Activated naive CD4-positive, alpha-beta T cell treated with anti-CD3 and anti-CD28 coated beads, Interleukin-2, amount 10 ng/mL, durations not matched to agents 7 days and 5 days (primary cell): ENCODE measurements at regions not wholly inside any gene's neighbourhood (a gene's known extent, or its start where the extent isn't known, plus 50 kb on each side); places are given as distances from the start of the nearest gene placed in this dataset.

Experiments
- CTCF ChIA-PET: fragments of 350-600 bp; sonication (Branson Sonifier 250); formaldehyde crosslinking; loops from one replicate; lab custom pipeline; 2021; ENCODE audit warnings: antibody characterized with exemption; lab: Charles Lee
- DNase-seq: peaks from one replicate; pipeline ENCODE4 v3.0.0-alpha.2; 2020
- H3K27ac Mint-ChIP-seq: one replicate; pipeline ENCODE4 v1.8.0; 2021; ENCODE audit warnings: mild to moderate bottlenecking, moderate library complexity, mixed read lengths
- H3K27me3 Mint-ChIP-seq: one replicate; pipeline ENCODE4 v1.8.0; 2021; ENCODE audit warnings: mild to moderate bottlenecking, mixed read lengths
- H3K36me3 Mint-ChIP-seq: one replicate; pipeline ENCODE4 v1.8.0; 2021; ENCODE audit warnings: mixed read lengths
- H3K4me1 Mint-ChIP-seq: one replicate; pipeline ENCODE4 v1.8.0; 2021; ENCODE audit warnings: mixed read lengths
- H3K4me3 Mint-ChIP-seq: one replicate; pipeline ENCODE4 v1.8.0; 2021; ENCODE audit warnings: mild to moderate bottlenecking, moderate library complexity, mixed read lengths
- H3K9me3 Mint-ChIP-seq: one replicate; pipeline ENCODE4 v1.8.0; 2021; ENCODE audit warnings: mixed read lengths

DNA sequence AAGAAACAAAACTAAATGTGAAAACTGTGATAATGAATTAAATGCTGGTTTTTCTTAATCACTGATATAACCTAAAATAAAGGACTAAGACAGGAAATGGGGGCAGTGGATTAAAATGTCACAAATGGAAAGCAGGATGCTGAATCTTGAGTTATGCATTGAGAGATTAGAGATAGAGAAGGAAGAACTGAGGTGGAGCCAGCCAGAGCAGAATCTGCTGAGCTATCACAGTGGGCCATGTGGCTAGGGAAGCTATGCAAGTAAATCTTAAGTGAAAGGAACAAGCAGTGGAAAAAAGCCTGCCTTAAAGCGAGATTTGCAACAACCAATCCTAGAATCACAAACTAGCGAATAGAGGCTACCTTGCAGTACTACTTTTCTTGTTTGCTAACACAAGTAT, 188.5 kb upstream of the RASA1 start:
- Mint-ChIP-seq H3K27ac (no peak overlapping the region), H3K4me1 (peaks cover 68% of the 10 kb centered on the region), H3K9me3 (peaks cover 15% of the 10 kb centered on the region), H3K4me3 (no peak overlapping the region), H3K36me3 (peaks cover 17% of the 10 kb centered on the region), H3K27me3 (no peaks in the 10 kb centered on the region)
- DNase-seq, result no peak
- CTCF ChIA-PET, result no interaction called here

GRCh38 chr5:87081016-87081415, 186.7 kb upstream of the RASA1 start:
- no peak for DNase-seq
- Mint-ChIP-seq H3K4me1 (peaks cover 50% of the 10 kb centered on the region), H3K36me3 (peaks cover 20% of the 10 kb centered on the region), H3K4me3 (peak overlapping the region; percentile 47), H3K27ac (peak overlapping the region; percentile 86), H3K9me3 (peaks cover 17% of the 10 kb centered on the region), H3K27me3 (no peaks in the 10 kb centered on the region)
- CTCF ChIA-PET, result no interaction called here

DNA sequence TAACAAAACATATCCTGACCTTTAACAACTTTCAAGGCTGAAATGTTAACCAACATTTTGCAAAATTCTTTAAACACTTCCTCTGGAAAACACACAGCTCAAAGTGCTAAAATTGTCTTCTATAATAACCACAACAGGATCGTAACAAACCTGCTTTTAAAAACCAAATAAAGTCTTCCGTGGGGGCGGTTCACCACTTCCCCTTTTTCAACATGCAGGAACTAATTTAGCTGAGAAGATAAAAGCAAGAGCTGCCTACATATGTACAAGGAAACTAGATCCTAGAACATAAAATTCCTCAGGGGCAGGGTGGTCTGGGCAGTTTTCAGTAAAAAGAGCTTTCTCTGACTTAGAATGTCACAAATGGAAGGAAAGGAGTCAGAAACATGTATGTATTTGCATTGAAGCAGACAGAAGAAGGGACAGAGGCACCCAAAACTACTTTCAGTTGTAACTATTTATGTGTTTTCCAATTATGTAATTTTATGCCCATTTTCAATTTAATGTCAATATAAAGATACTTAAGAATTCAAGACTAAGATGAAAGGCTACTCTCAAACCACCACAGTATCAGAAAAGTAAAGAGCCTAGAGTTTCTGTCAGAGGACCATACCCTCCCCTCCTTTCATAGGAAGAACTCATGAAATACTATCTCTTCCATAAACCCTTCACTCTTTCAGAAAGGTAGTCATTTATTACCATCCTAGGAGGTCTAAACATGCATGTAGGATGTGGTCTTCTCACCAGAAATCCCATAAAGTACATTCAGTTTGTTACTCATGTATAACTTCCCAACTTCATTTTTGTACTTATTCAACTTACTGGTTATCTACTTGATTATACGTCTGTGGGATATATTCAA, 185.9 kb upstream of the RASA1 start:
- CTCF ChIA-PET, result no interaction called here
- peak; percentile 63 for DNase-seq
- Mint-ChIP-seq H3K4me1 (peaks cover 46% of the 10 kb centered on the region), H3K4me3 (peak overlapping the region; percentile 47), H3K36me3 (peaks cover 22% of the 10 kb centered on the region), H3K27me3 (no peaks in the 10 kb centered on the region), H3K9me3 (peaks cover 17% of the 10 kb centered on the region), H3K27ac (peak overlapping the region; percentile 86)

DNA sequence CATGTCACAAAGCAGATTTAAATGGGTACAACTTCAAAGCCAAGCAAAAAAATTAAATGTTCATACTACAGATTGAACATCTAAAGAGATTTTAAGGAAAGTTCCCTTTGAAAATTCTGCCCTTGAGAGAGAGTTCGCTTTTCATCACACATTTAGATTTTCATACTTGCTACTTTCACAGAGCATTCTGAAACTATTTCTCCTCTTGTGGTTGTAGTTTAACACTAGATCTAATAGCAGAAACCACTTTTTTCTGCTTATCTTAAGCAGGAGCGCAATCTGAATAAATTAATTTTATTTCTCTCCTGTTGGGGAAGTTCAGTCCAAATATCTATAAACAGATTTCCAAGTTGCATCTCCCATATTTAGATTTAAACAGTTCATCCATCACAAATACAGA, 173.3 kb upstream of the RASA1 start:
- Mint-ChIP-seq H3K9me3 (peaks cover 3% of the 10 kb centered on the region), H3K27me3 (peaks cover 13% of the 10 kb centered on the region), H3K27ac (no peak overlapping the region), H3K4me1 (peaks cover 7% of the 10 kb centered on the region), H3K36me3 (peaks cover 5% of the 10 kb centered on the region), H3K4me3 (no peak overlapping the region)
- DNase-seq, result no peak
- CTCF ChIA-PET, result no interaction called here

DNA sequence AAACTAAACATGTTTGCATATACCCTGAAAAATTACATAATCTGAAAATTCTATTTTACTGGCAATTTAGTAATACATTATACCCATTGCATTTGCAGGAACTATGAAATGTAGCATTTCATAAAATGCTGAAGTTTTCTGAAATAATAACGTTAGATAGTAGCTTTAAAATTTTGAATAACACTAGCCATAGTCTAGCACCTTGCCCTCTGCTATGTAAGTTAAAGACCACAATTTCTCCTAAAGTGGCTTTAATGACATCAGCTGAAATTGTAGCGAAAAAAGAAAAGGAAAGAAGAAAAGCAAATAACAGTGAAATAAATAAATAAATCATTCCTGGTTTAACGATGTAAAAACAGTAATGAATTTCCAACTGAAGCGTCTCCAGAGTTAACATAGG, 172.8 kb upstream of the RASA1 start:
- CTCF ChIA-PET, result no interaction called here
- no peaks in the 10 kb centered on the region for H3K9me3 Mint-ChIP-seq
- no peak overlapping the region for H3K27ac Mint-ChIP-seq
- peaks cover 7% of the 10 kb centered on the region for H3K4me1 Mint-ChIP-seq
- H3K4me3 Mint-ChIP-seq, result no peak overlapping the region
- peaks cover 13% of the 10 kb centered on the region for H3K27me3 Mint-ChIP-seq
- H3K36me3 Mint-ChIP-seq, result peaks cover 2% of the 10 kb centered on the region
- no peak for DNase-seq

DNA sequence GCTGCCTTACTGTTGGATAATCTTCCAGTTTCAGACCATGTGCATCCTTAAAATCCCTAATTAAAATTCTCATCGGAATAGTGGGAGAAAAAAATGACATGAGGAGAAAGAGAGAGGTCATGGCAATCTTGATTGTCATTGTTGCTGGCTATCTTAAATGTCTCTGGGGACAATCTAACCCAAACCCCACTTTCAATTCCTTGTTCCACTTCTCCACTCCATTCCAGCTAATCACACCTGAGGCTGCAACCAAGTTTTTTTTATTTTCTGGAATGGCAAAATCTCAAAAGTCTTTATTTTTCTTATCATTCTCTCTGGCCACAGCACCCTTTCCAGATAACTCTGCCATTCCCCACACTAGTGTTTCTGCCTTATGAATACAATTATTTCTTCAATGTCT, 171.9 kb upstream of the RASA1 start:
- Mint-ChIP-seq H3K4me1 (peaks cover 7% of the 10 kb centered on the region), H3K27me3 (peaks cover 13% of the 10 kb centered on the region), H3K9me3 (no peaks in the 10 kb centered on the region), H3K4me3 (no peak overlapping the region), H3K27ac (no peak overlapping the region), H3K36me3 (peaks cover 2% of the 10 kb centered on the region)
- CTCF ChIA-PET, result no interaction called here
- no peak for DNase-seq

- H3K27me3 Mint-ChIP-seq, result peaks cover 13% of the 10 kb centered on the region
- H3K36me3 Mint-ChIP-seq, result peaks cover 2% of the 10 kb centered on the region
- DNase-seq, result no peak
- H3K27ac Mint-ChIP-seq, result no peak overlapping the region
- no peak overlapping the region for H3K4me3 Mint-ChIP-seq
- H3K4me1 Mint-ChIP-seq, result peaks cover 11% of the 10 kb centered on the region
- CTCF ChIA-PET, result no interaction called here
- H3K9me3 Mint-ChIP-seq, result no peaks in the 10 kb centered on the region
Observed at GRCh38 chr5:87097664-87098063, 170.0 kb upstream of the RASA1 start.

DNA sequence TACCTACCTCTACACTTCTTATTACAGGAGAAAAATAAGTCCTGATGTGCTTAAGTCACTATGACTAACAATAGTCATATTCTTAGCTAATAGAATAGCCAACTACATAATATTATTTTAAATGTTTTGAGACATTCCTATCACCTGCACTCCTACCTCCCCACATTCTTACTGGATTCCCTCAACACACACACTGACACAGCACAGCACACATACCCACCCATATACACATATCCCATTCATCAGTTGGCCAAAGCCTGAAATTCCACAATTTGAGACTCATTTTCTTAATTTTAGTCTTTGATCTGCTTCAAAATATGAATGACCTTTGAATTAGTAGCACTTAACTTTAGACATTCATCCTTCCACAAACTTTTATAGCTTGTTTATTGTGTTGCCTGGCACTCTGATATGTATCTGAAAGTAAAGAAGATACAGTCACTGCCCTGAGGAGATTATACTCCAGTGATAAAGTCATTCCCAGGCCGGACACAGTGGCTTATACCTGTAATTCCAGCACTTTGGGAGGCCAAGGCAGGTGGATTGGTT, 168.3 kb upstream of the RASA1 start:
- CTCF ChIA-PET, result interaction anchor here (0.9 kb wide), 1 partner anchor 88 kb away, joined by 3 read pairs; no protein-coding TSS in a partner anchor
- Mint-ChIP-seq H3K4me3 (no peak overlapping the region), H3K27me3 (peaks cover 13% of the 10 kb centered on the region), H3K27ac (no peak overlapping the region), H3K9me3 (no peaks in the 10 kb centered on the region), H3K4me1 (peaks cover 7% of the 10 kb centered on the region), H3K36me3 (peaks cover 2% of the 10 kb centered on the region)
- DNase-seq, result no peak

GRCh38 chr5:87099968-87100367, 167.7 kb upstream of the RASA1 start:
- Mint-ChIP-seq H3K27ac (no peak overlapping the region), H3K9me3 (no peaks in the 10 kb centered on the region), H3K4me1 (peaks cover 4% of the 10 kb centered on the region), H3K36me3 (no peaks in the 10 kb centered on the region), H3K4me3 (no peak overlapping the region), H3K27me3 (peaks cover 13% of the 10 kb centered on the region)
- CTCF ChIA-PET, result interaction anchor here (0.9 to 1.5 kb wide), 2 partner anchors 17 to 88 kb away, joined by 3 read pairs; no protein-coding TSS in a partner anchor
- DNase-seq, result no peak

- no peak for DNase-seq
- peaks cover 4% of the 10 kb centered on the region for H3K4me1 Mint-ChIP-seq
- no peak overlapping the region for H3K4me3 Mint-ChIP-seq
- H3K27ac Mint-ChIP-seq, result no peak overlapping the region
- H3K27me3 Mint-ChIP-seq, result peaks cover 9% of the 10 kb centered on the region
- CTCF ChIA-PET, result interaction anchor here (1.5 kb wide), 1 partner anchor 16 kb away, joined by 3 read pairs; no protein-coding TSS in a partner anchor
- H3K36me3 Mint-ChIP-seq, result no peaks in the 10 kb centered on the region
- peaks cover 3% of the 10 kb centered on the region for H3K9me3 Mint-ChIP-seq
Observed at GRCh38 chr5:87101321-87101720, 166.4 kb upstream of the RASA1 start.

- Mint-ChIP-seq H3K36me3 (no peaks in the 10 kb centered on the region), H3K9me3 (peaks cover 3% of the 10 kb centered on the region), H3K4me1 (peaks cover 4% of the 10 kb centered on the region), H3K4me3 (no peak overlapping the region), H3K27me3 (no peaks in the 10 kb centered on the region), H3K27ac (no peak overlapping the region)
- CTCF ChIA-PET, result no interaction called here
- no peak for DNase-seq
Observed at GRCh38 chr5:87102841-87103240, 164.8 kb upstream of the RASA1 start.

GRCh38 chr5:87103616-87104287, 163.9 kb upstream of the RASA1 start:
- CTCF ChIA-PET, result no interaction called here
- Mint-ChIP-seq H3K36me3 (no peaks in the 10 kb centered on the region), H3K4me3 (no peak overlapping the region), H3K27ac (no peak overlapping the region), H3K4me1 (peaks cover 4% of the 10 kb centered on the region), H3K9me3 (peaks cover 3% of the 10 kb centered on the region), H3K27me3 (peaks cover 4% of the 10 kb centered on the region)
- no peak for DNase-seq

GRCh38 chr5:87105577-87105976, 162.1 kb upstream of the RASA1 start:
- CTCF ChIA-PET, result no interaction called here
- Mint-ChIP-seq H3K9me3 (peaks cover 3% of the 10 kb centered on the region), H3K27ac (no peak overlapping the region), H3K4me3 (no peak overlapping the region), H3K27me3 (peaks cover 4% of the 10 kb centered on the region), H3K36me3 (no peaks in the 10 kb centered on the region), H3K4me1 (peaks cover 4% of the 10 kb centered on the region)
- no peak for DNase-seq

DNA sequence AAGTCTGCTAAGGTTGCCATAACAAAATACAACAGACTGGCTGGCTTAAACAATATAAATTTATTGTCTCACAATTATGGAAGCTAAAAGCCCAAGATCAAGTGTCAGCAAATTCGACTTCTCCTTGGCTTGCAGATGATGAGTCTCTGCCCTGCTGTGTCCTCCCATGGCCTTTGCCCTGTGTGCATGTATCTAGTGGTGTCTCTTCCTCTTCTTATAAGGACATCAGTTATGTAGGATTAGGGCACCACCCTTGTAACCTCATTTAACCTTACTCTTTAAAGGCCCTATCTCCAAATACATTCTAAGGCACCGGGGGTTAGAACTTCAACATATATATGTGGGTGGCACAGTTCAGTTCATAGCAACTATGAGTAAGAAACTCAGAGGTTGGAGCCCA, 157.9 kb upstream of the RASA1 start:
- H3K4me3 Mint-ChIP-seq, result no peak overlapping the region
- CTCF ChIA-PET, result no interaction called here

More for the DNA sequence above, 157.9 kb upstream of the RASA1 start:
- no peak overlapping the region for H3K27ac Mint-ChIP-seq
- no peak for DNase-seq
- peaks cover 3% of the 10 kb centered on the region for H3K9me3 Mint-ChIP-seq
- no peaks in the 10 kb centered on the region for H3K36me3 Mint-ChIP-seq
- peaks cover 4% of the 10 kb centered on the region for H3K27me3 Mint-ChIP-seq
- peaks cover 6% of the 10 kb centered on the region for H3K4me1 Mint-ChIP-seq
